HFF-Myc (cell line): ENCODE measurements at regions not wholly inside any gene's neighbourhood (a gene's known extent, or its start where the extent isn't known, plus 50 kb on each side); places are given as distances from the start of the nearest gene placed in this dataset.

Experiments used
- DNase-seq: peaks from one replicate; pipeline ENCODE4 v3.0.0-alpha.2; 2011; ENCODE audit warnings: low read depth; ENCODE audit errors: extremely low read depth
- H3K4me3 ChIP-seq: replicated peaks from 2 replicates; pipeline ENCODE4 v1.5.1; 2011; ENCODE audit warnings: low read depth, mild to moderate bottlenecking, control low read depth, low read length
- CTCF ChIP-seq: IDR thresholded peaks from 2 replicates; pipeline ENCODE4 v1.5.1; 2012; ENCODE audit warnings: mild to moderate bottlenecking, low read depth, low read length, control low read depth; ENCODE audit errors: missing control alignments

GRCh38 chr12:79522989-79523386 is 167.8 kb downstream of the PAWR start:
- no peak for DNase-seq
- no peak for TF ChIP-seq CTCF
- no peak overlapping the region for H3K4me3 ChIP-seq

- no peak overlapping the region for H3K4me3 ChIP-seq
- no peak for TF ChIP-seq CTCF
- DNase-seq, result no peak
Measured at GRCh38 chr12:79522257-79522988, 168.3 kb downstream of the PAWR start.

- no peak for DNase-seq
- no peak overlapping the region for H3K4me3 ChIP-seq
- TF ChIP-seq CTCF, result no peak
Measured at GRCh38 chr12:79521576-79521975, 169.2 kb downstream of the PAWR start.

GRCh38 chr12:79517363-79517762 is 173.4 kb downstream of the PAWR start:
- no peak for TF ChIP-seq CTCF
- DNase-seq, result no peak
- H3K4me3 ChIP-seq, result no peak overlapping the region

- DNase-seq, result no peak
- no peak overlapping the region for H3K4me3 ChIP-seq
- TF ChIP-seq CTCF, result no peak
Measured at GRCh38 chr12:79515530-79515935, 175.2 kb downstream of the PAWR start.

GRCh38 chr12:79514730-79515529 is 175.8 kb downstream of the PAWR start:
- H3K4me3 ChIP-seq, result no peak overlapping the region
- TF ChIP-seq CTCF, result no peak
- no peak for DNase-seq
